RPMI7951 (cell line): ENCODE measurements at regions not wholly inside any gene's neighbourhood (a gene's known extent, or its start where the extent isn't known, plus 50 kb on each side); places are given as distances from the start of the nearest gene placed in this dataset.

ENCODE experiments used
- DNase-seq: peaks from one replicate; pipeline ENCODE4 v3.0.0-alpha.2; 2012; ENCODE audit warnings: low read depth

DNA sequence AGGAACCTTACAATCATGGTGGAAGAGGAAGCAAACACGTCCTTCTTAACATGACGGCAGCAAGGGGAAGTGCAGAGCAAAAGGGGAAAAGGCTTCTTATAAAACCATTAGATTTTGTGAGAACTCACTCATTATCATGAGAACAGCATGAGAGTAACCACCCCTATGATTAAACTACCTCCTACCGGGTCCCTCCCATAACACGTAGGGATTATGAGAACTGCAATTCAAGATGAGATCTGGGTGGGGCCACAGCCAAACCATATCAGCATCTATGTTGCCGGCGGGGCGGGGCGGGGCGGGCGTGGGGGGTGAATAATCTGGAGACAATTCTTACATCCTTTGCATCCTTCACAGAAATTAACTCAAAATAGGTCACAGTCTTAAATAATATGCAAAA is 58.8 kb upstream of the GFPT2 start:
- DNase-seq: no peak

DNA sequence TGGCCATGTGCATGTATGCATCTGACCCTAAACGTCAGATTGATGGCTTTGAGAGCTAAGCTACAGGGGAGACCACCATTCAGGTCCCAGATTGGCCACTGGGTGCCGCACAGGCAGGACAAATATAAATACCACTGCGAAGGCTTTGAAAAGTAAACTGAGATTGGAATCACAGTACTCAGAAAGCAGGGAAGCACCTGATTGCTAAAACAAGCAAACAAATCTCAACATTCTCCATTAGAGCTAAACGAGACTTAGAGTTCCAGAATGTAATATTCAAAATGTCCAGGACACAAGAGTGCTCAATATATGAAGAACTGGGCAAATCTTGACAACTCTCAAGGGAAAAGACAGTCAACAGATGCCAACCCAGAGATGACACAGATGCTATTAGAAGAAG is 61.0 kb upstream of the GFPT2 start:
- DNase-seq: no peak

- DNase-seq: no peak
Measured at GRCh38 chr5:180421672-180422071, 68.5 kb upstream of the GFPT2 start.

DNA sequence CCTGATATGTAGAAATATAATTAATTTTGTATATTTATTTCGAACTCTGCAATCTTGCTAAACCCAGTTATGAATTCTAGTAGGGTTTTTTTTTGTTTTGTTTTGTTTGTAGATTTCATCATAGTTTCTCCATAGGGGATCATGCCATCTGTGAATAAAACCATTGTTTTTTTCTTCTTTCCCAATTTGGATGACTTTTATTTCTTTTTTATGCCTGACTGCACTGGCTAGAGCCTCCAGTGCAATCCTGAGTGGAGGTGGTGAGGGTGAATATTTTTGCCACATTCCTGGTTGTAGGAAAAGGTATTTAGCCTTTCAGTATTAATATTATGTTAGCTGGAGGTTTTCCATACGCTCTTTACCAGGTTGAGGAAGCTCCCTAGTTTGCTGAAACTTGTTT is 70.0 kb upstream of the GFPT2 start:
- DNase-seq: no peak

- DNase-seq: no peak
Measured at GRCh38 chr5:180423598-180423997, 70.5 kb upstream of the GFPT2 start.

GRCh38 chr5:180424094-180424493 is 70.1 kb upstream of the CNOT6 start:
- DNase-seq: peak; percentile 43

- no peak for DNase-seq
Measured at GRCh38 chr5:180428598-180428997, 65.6 kb upstream of the CNOT6 start.

DNA sequence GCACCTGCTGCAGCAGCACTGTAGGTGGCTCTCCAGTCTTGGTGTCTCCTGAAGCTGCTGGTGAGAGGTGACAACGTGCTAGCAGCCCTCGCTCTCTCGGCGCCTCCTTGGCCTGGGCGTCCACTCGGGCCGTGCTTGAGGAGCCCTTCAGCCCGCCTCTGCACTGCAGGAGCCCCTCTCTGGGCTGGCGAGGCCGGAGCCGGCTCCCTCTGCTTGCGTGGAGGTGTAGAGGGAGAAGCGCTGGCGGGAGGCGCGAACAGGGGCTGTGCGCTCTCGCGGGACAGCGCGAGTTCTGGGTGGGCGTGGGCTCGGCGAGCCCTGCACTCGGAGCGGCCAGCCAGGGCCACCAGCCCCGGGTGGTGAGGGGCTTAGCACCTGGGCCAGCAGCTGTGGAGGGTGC is 62.2 kb upstream of the CNOT6 start:
- DNase-seq: no peak

DNA sequence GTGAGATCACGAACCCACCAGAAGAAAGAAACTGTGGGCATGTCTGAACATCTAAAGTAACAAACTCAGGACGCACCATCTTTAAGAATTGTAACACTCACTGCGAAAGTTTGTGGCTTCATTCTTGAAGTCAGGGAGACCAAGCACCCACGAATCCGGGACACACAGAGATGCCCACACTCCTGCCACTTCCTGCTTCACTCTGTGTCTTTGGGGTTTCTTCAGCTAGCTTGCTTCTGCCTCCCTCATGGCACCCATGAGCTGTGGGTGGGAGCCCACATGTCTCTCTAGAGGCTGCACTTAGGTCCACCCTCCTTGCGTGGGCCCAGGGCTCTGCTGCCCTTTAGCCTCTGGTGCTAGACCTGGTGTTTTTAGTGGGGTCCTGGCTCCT is 61.2 kb upstream of the CNOT6 start:
- no peak for DNase-seq

DNA sequence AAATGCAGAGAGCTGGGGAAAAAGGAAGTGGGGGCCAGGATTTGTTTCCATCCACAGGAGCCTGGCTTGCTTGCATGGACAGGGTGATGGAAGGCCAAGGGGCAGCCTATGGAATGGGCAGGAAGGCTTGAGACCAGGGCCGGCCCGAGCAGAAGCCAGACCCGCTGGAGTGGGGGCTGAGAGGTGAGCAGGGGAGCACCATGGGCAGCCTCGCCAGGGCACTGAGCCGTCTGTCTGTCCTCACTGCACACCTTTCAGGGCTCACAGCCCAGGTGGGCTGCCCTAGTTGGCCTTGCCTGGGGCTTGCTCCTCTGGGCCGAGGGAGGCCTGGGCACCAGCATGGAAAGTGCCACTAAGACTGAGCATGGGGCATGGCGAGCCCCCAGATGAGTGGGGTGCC is 58.6 kb upstream of the CNOT6 start:
- no peak for DNase-seq

DNA sequence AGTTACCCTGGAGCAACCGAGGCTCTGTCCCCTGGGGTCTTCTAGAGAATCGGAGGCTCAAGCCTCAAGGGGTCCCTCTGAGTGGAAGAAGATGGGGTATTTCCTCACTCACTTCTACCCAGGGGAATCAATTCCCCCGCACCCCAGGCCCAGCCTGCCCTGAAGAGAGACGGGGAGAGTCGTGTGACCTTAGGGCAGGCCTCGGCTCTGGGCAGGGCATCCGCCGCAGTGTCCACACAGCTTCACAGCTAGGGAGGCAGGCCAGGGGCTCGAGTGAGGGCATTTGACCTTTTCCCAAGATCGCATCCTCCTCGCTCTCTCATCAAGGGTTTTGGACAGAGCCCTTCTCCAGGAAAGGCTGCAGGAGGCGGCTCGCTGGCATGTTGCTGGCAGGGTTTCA is 57.9 kb upstream of the CNOT6 start:
- DNase-seq: no peak

GRCh38 chr5:180436936-180437335 is 57.2 kb upstream of the CNOT6 start:
- DNase-seq: no peak

DNA sequence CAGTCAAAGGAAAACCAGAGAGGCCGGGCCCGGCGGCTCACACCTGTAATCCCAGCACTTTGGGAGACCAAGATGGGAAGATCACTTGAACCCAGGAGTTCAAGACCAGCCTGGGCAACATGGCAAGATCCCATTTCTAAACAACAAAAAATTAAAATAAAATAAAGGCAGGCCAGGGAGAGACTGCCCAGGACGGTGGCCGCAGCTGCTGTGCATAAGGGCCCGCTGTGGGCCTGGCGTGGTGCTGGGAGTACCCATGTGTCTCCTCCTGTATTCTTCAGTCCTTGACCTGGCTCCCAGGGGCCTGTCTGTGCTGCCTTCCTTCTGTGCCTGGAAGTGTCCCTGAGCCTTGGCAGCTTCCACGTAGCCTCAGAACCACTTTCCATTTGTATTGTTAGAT is 56.8 kb upstream of the CNOT6 start:
- no peak for DNase-seq

GRCh38 chr5:180438785-180439780 is 55.1 kb upstream of the CNOT6 start:
- no peak for DNase-seq

DNA sequence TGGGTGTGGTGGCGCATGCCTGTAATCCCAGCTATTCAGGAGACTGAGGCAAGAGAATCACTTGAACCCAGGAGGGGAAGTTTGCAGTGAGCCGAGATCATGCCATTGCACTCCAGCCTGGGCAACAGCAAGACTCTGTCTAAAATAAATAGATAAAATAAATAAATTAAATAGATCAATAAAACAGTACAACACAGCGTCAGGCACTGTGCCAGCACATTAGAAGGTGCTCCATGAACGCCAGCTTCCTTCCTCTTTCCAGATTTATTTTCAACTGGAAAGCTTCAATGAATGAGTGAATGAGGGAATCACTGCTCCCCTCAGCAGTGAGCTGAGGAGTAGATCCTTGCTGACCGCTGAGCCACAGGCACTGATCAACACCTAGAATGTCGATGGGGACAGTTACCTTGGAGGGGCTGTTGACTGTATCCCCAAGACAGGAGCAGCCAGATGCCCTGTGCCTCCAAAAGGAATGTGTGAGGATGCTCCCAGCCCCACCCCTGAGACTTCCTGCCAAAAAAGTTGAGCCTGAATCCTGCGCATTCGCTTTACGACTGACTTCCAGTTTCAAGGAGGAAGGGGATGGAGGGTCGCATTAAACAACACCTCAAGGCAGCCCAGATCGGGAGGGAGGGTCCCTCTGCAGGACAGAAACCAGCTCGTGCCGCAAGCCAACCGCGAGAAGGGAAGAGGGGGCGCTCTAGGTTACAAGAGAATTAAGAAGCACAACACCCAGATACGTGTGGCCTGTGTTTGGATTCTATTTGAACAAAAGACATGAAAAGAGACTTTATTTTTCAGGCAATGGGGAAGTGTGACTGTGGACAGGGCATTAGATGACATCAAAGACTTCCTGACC is 54.0 kb upstream of the CNOT6 start:
- no peak for DNase-seq

- DNase-seq: peak; percentile 12
Measured at GRCh38 chr5:180441564-180442051, 52.6 kb upstream of the CNOT6 start.
